Spleen (tissue), 11 donors: ENCODE measurements at regions not wholly inside any gene's neighbourhood (a gene's known extent, or its start where the extent isn't known, plus 50 kb on each side); places are given as distances from the start of the nearest gene placed in this dataset.

Experiments
- DNase-seq: peaks from one replicate; pipeline ENCODE4 v3.0.0-alpha.2; 2020
- H3K27ac ChIP-seq, 8 donors: fragments of 200-600 bp; sonication (generic) in 7 of 8; 1 replicate in 4 of 8; 2 replicates in 4 of 8; pipeline versions ENCODE4 v1.5.0 to v1.8.0; 2016 to 2021; ENCODE audit warnings: inconsistent platforms in 4 of 8, mild to moderate bottlenecking in 4 of 8, moderate library complexity in 1 of 8
- H3K27me3 ChIP-seq, 7 donors: fragments of 200-600 bp; sonication (generic) in 6 of 7; replicated peaks in 1 of 7; 1 replicate in 4 of 7; 2 replicates in 3 of 7; pipeline versions ENCODE4 v1.5.0 to v1.8.0; 2016 to 2021; ENCODE audit warnings: inconsistent platforms in 3 of 7, mild to moderate bottlenecking in 1 of 7
- H3K36me3 ChIP-seq, 6 donors: fragments of 200-600 bp; sonication (generic) in 5 of 6; 1 replicate in 4 of 6; 2 replicates in 2 of 6; pipeline versions ENCODE4 v1.5.0 to v1.8.0; 2016 to 2021; ENCODE audit warnings: inconsistent platforms in 2 of 6
- H3K4me1 ChIP-seq, 6 donors: fragments of 200-600 bp; sonication (generic) in 5 of 6; 1 replicate in 3 of 6; 2 replicates in 3 of 6; pipeline versions ENCODE4 v1.5.0 to v1.8.0; 2016 to 2021; ENCODE audit warnings: inconsistent platforms in 3 of 6
- H3K4me3 ChIP-seq, 8 donors: fragments of 200-600 bp; sonication (generic) in 7 of 8; 1 replicate in 4 of 8; 2 replicates in 4 of 8; pipeline versions ENCODE4 v1.5.0 to v1.8.0; 2016 to 2021; ENCODE audit warnings: inconsistent platforms in 4 of 8, mild to moderate bottlenecking in 4 of 8, moderate library complexity in 2 of 8
- H3K9me3 ChIP-seq, 8 donors: fragments of 200-600 bp; sonication (generic) in 7 of 8; 1 replicate in 4 of 8; 2 replicates in 4 of 8; pipeline versions ENCODE4 v1.5.0 to v1.8.0; 2016 to 2021; ENCODE audit warnings: inconsistent platforms in 4 of 8
- CTCF ChIP-seq, 11 experiments: fragments of 200-600 bp in 7 of 11; fragments of 450-650 bp in 4 of 11; sonication (generic) in 4 of 11; IDR thresholded peaks in 8 of 11; conservative IDR thresholded peaks in 3 of 11; 1 replicate in 7 of 11; 2 replicates in 4 of 11; pipeline versions ENCODE4 v1.4.0 to v1.8.0; 2016 to 2021; ENCODE audit warnings: antibody characterized with exemption in 11 of 11, inconsistent platforms in 4 of 11, mild to moderate bottlenecking in 1 of 11
- POLR2A ChIP-seq, 3 donors: fragments of 450-650 bp; IDR thresholded peaks; one replicate each; pipeline ENCODE4 v1.5.1; 2017; ENCODE audit warnings: antibody characterized with exemption in 3 of 3, mild to moderate bottlenecking in 1 of 3
- POLR2AphosphoS5 ChIP-seq, 3 donors: sonication (generic); formaldehyde crosslinking; IDR thresholded peaks; one replicate each; pipeline ENCODE4 v1.5.1; 2017; ENCODE audit warnings: antibody characterized with exemption in 3 of 3
- WGBS, 5 donors: extraction: QIAGEN DNeasy Blood & Tissue Kit in 3 of 5; methylation state at CpG; one replicate each; pipeline versions ENCODE4 v1.1.5 to v1.1.7; 2013 to 2018; 5-methylcytosine and 5-hydroxymethylcytosine counted together
- intact Hi-C: fragments of 100-400 bp; cut with DNase I; formaldehyde crosslinking; loops from one replicate; pipeline ENCODE4 v1.15.0; 2023; ENCODE audit warnings: low total_unique reads
- donor health status: healthy with polysubstance abuse.
- donor health status: DM: no; HTN: no; CAD: no; lungs with moderate emphysema.
- donor health status: DM: no; HTN: no; CAD: no.
- donor health status: Bipolar disorder and iron deficiency.
- donor health status: healthy.
- donor health status: DM: no; HTN: no; CAD: no.
- donor health status: DM: yes; HTN: yes; CAD: no.

- H3K27me3 ChIP-seq = no peaks in the 10 kb centered on the region
- 72 to 89% (median 86%) methylated on average over 4 of the region's 4 CpGs for WGBS, 5 donors
These were observed 490.4 kb downstream of the IRX1 start for GRCh38 chr5:4086081-4086480.

GRCh38 chr5:4087110-4087509 lies 491.5 kb downstream of the IRX1 start:
- no peak for DNase-seq
- 76 to 87% (median 80%) methylated on average over 8 of the region's 8 CpGs for WGBS, 5 donors
- TF ChIP-seq CTCF (IDR thresholded peaks at IDR 0.05 in 8 of 11, conservative IDR thresholded peaks at IDR 0.05 in 3 of 11) = no peak
- TF ChIP-seq POLR2AphosphoS5 (IDR thresholded peaks at IDR 0.05) = no peak
- TF ChIP-seq POLR2A (IDR thresholded peaks at IDR 0.05) = no peak

More at GRCh38 chr5:4086081-4086480, 490.4 kb downstream of the IRX1 start:
- Histone ChIP-seq H3K9me3 (peaks cover 0 to 23% (median 0%) of the 10 kb centered on the region in 8 donors), H3K36me3 (no peaks in the 10 kb centered on the region), H3K27ac (no peak overlapping the region), H3K4me3 (no peak overlapping the region), H3K4me1 (no peaks in the 10 kb centered on the region)
- TF ChIP-seq POLR2A (IDR thresholded peaks at IDR 0.05) (no peak), POLR2AphosphoS5 (IDR thresholded peaks at IDR 0.05) (no peak), CTCF (IDR thresholded peaks at IDR 0.05 in 8 of 11, conservative IDR thresholded peaks at IDR 0.05 in 3 of 11) (no peak)
- DNase-seq = no peak
- intact Hi-C loops = no loop called here

GRCh38 chr5:4089087-4089486 lies 493.5 kb downstream of the IRX1 start:
- Histone ChIP-seq H3K27me3 (no peaks in the 10 kb centered on the region), H3K4me1 (no peaks in the 10 kb centered on the region), H3K27ac (no peak overlapping the region), H3K9me3 (peaks cover 0 to 17% (median 0%) of the 10 kb centered on the region in 8 donors), H3K36me3 (no peaks in the 10 kb centered on the region), H3K4me3 (no peak overlapping the region)
- intact Hi-C loops = no loop called here
- no peak for TF ChIP-seq CTCF (IDR thresholded peaks at IDR 0.05 in 8 of 11, conservative IDR thresholded peaks at IDR 0.05 in 3 of 11)
- TF ChIP-seq POLR2A (IDR thresholded peaks at IDR 0.05) = no peak
- no peak for TF ChIP-seq POLR2AphosphoS5 (IDR thresholded peaks at IDR 0.05)
- no peak for DNase-seq
- WGBS, 5 donors = 78 to 94% (median 86%) methylated on average over 1 of the region's 1 CpG

More at GRCh38 chr5:4087110-4087509, 491.5 kb downstream of the IRX1 start:
- H3K27me3 ChIP-seq = no peaks in the 10 kb centered on the region
- H3K4me3 ChIP-seq = no peak overlapping the region
- H3K27ac ChIP-seq = no peak overlapping the region
- H3K4me1 ChIP-seq = no peaks in the 10 kb centered on the region
- H3K36me3 ChIP-seq = no peaks in the 10 kb centered on the region
- intact Hi-C loops = no loop called here
- H3K9me3 ChIP-seq = peaks cover 0 to 21% (median 0%) of the 10 kb centered on the region in 8 donors

GRCh38 chr5:4093236-4093635 lies 497.6 kb downstream of the IRX1 start:
- no peak overlapping the region for H3K4me3 ChIP-seq
- intact Hi-C loops = no loop called here
- H3K4me1 ChIP-seq = no peaks in the 10 kb centered on the region
- H3K27me3 ChIP-seq = no peaks in the 10 kb centered on the region
- no peak for DNase-seq
- H3K9me3 ChIP-seq = peaks cover 0 to 4% (median 0%) of the 10 kb centered on the region in 8 donors
- no peaks in the 10 kb centered on the region for H3K36me3 ChIP-seq
- H3K27ac ChIP-seq = no peak overlapping the region
- 78 to 85% (median 81%) methylated on average over 15 of the region's 15 CpGs for WGBS, 5 donors
- no peak for TF ChIP-seq POLR2A (IDR thresholded peaks at IDR 0.05)
- TF ChIP-seq POLR2AphosphoS5 (IDR thresholded peaks at IDR 0.05) = no peak
- no peak for TF ChIP-seq CTCF (IDR thresholded peaks at IDR 0.05 in 8 of 11, conservative IDR thresholded peaks at IDR 0.05 in 3 of 11)
